NCI-H1048 (cell line): ENCODE measurements at regions not wholly inside any gene's neighbourhood (a gene's known extent, or its start where the extent isn't known, plus 50 kb on each side); places are given as distances from the start of the nearest gene placed in this dataset.
"Not testable (repeated sequence)": the region's sequence is repeated elsewhere in the genome, so short reads cannot be mapped to it uniquely, and the experiment has no call there.

Source experiments
- DNase-seq: peaks from one replicate; lab custom pipeline; 2025; lab: John Stamatoyannopoulos, UW

DNA sequence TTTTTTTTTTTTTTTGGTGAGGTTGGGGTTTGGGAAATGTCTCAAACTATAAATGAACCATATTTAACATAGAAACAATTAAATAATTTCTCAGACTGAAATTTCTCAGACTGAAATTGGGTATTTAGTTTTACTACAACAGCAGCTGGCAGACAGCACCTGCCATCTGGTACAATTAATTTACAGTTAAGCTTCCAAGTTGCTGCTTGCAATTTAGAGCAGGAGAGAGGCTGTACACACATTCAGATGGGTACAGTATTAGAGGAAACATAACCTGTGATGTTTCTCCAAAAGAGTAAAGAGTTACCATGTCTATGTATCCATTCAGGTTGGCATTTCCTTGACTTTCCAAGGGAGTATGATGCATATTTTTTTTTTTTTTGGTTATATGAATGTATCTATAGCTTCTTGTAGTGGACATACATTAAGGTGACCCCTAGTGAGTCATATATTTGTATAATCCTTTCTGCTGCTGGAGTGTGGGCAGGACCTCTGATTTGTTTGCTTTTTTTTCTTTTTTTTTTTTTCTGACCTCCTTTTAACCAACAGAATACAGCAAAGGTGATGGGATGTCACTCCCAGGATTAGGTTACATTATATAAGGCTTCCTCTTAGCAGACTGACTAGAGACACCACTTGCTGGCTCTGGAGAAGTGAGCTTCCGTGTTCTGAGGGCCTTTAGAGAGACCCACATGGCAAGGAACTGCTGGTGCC is 201.7 kb downstream of the PTH2R start:
- no peak for DNase-seq

DNA sequence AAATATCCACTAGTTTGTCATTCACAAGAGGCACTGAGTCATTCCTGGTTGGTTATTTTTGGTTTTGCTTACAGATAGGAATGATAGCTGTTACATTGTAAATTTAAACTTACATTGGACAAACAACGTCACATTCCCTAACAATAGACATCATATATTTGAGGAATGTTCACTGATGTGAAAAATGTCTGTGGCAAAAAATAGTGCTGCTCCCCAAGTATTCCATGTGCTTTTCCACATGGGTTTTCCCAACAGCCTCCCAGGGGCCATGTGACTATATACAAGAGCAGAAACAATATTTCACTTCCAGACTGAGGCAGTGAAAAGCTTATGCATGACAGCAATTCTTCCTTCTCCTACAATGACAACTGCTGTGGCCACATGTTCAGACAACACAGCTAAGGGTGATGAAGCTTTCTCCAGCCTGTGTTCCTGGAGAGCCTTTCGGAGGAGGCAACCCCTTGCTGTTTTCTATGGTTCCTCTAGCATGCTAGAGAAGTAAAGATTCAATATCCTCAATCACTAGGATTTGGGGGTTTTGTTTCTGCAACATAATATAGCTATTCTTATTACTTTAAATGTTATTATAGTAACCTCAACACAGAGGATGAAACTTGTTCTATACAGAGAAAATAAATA is 202.7 kb downstream of the PTH2R start:
- DNase-seq = no peak

DNA sequence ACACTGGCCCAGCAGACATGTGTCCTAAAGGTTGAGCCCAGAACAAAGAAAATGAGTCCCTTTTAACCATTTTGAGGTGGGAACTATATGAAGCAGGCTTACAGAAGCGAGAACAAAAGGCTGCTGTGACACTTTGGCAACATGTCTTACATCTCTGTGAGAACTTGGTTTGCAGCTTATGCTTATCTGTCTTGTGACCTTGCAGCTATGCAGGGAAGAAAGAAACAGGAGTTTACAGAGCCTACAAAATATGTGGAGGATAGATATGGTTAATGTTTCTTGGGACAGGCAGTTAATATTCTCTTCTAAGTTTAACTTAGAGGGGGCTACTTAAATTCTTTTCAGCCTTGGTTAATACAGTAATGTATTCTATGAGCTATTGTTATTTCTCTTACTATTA is 209.1 kb downstream of the PTH2R start:
- not testable (repeated sequence) for DNase-seq

DNA sequence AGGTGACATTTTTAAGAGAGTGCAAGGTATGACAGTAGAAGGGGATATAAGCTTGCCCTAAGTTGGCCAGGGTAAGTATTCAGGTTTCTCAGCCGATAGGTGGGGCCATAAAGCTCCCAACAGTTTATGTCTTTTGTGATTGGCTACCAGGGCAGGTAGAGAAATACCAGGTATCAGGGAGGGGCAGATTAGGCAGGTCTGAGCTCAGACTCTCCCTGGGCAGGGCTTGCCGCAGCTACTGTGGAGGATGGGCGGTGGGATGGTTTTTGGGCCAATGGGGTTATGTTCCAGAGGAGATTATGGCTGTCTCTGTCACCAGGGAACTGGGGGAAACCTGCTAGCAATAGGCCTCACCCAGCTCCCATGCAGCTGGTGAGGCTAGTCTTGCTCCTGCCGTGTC is 211.6 kb downstream of the PTH2R start:
- DNase-seq = no peak

DNA sequence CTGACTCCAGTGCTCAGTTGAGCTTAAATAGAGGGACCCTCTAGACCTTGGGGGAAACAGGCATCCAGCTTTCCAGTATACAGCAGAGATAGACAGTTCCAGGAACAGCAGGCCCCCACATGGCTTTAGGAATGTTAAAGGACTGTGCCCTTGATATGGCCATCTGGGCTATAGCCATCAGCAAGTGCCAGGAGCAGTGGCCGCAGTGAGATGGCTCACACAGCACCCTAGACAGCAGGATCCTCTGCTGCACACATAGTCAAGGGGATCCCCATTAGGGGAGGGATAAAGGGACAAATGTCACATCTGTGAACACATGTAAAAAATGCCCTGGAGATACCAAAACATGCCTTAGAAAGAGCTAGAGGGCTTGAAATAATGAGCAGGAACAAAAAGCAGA is 213.4 kb downstream of the PTH2R start:
- no peak for DNase-seq

DNA sequence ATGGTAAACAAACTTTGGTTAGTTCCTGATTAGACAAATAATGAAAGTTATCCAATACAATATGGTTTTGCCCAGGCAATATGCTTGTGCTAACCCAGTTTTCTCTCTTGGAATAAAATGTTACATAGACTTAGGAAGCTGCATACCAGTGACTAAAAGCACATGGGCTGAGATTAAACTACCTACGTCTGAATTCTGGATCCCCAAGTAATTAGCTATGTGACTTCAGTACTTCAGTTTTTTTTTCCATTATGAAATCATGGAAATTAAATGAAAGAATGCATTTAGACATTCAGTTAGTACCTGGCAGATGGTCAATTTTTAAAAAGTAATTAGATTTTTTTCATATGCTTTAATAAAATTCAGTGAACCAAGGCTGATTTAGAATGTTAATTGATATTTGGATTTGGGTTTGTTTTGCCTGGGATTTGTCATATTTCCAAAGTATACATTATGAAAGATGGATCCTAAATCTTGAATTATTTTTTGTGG is 213.9 kb downstream of the PTH2R start:
- DNase-seq = no peak

DNA sequence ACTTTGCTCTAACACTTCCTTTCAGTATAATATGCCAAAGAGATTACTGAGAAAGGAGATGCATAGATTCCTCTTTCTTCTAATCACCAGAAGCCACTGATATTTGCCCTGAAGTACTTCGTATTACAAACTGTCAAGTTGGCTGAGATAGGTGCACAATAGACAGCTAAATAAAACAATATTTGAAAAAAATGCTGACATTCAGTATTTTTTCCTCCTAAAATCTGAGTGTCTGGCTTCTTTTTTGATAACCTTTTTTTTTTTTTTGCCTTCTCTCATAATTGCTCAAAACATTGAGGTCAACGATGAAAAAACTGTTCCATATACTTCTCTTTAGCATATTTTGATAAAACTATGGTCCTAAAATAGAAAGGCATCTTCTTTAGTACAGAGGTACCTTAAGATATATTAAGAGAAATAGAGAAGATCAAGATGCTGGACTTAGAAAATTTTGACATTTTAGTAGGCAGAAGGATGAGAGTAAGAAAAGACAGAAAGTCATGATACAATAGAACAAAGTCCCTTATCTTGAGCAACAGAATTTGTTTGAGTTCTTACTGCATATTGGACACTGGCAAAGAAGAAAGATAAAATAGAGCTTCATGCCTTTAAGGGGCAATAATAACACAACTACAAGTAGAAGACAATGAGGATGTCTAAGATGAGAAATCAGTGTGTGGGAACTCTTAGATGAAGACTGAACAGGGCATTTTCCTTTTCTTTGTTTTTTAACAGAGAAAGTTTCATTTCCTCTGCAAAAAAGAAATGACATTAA is 220.7 kb downstream of the PTH2R start:
- DNase-seq = no peak

DNA sequence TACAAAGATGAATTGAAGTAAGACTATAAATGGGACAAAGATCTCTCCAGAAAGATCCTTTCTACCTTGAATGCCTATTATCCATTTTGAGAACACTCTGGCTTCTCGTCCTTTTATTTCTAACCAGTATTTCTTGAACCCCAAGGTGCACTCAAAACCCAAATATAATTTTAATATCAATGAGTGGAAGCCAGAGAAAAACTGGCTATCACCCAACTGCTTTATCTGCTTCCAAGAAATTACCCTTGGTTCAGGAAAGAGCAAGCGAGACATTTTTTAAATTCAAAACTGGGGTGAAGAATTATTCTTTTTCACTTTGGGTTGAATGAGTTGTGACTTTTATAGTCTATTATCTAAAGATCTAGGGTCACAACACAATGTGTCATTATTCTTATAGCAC is 221.3 kb downstream of the PTH2R start:
- DNase-seq = no peak

DNA sequence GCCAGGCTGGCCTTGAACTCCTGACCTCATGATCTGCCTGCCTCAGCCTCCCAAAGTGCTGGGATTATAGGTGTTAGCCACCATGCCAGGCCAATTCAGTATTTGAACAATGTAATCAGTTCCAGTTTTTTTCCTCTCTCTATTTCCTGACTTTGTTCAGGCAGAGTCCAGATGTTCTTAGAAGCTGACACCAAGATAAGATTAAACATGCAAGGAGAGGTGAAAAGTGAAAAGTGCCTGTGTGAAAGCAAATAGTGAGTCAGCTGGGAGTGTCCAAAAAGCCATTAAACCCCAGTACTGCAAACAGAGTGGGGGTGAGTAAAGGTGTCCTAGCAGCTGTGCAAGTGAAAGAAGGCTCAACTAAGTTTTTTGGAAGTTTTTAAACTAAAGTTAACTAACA is 231.5 kb downstream of the PTH2R start:
- no peak for DNase-seq

DNA sequence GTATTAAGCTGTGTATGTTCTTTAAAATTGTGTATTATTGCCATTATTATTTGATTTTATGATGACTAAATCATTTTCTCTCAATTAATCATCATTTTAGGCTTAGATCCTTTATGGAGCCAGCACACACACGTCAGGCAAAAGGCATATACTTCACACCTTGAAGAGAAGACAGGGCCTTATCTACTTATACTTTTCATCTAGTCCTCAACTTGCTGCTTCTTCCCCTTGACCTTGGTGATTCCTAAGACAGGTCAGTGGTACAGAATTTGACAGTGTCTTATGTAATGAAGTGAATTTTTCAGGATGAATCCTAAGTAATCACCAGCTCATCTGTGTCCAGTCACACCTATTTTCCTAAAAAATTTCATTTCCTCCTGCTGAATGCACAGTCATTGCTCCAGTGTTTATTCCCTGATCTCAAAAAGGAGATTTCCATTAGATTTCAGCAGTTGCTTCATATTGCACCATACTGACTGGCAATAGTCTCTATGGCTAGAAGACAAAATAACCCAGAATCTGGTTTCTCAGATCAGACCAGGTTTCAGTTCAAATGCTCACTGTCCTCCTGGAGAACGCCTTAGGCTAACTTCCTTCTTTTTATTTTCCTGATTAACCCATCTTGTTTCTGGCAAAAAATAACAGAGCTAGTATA is 235.7 kb downstream of the PTH2R start:
- no peak for DNase-seq

DNA sequence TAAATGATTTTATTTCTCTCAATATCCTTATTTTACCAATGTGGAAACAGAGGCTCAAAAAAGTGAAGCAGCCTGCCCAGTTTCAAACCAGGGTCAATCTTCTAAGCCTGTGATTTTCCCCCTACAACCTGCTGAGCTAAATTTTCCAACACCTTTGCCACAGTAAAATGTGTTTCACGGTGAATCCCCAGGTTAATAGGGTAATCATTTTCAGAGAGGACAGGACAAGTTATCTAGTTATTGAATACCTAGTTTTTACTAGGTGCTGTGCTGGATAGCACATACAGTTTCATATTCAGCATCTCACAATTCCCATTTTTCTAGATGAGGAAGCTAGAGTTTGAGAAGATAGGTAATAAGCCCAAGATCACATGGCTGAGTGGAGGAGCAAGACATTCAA is 236.6 kb downstream of the PTH2R start:
- DNase-seq = no peak

DNA sequence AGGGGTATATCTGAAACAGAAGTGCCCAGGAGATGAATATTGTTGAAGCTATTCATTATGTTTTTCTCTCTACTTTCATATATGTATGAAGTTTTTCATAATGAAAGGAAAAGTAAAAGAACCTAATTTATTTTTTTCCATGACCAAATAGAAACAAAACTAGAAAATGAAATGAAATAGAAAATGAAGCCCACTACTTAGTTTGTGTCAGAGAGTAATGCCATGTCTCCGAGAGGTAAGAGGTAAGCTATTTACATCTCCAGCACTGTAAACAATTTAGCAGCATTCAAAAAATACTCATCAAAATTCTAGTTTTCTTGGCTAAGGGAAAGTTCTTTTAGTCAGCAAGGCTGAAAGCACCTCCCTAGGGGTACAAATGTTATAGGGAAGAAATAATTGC is 238.6 kb downstream of the PTH2R start:
- DNase-seq = no peak

DNA sequence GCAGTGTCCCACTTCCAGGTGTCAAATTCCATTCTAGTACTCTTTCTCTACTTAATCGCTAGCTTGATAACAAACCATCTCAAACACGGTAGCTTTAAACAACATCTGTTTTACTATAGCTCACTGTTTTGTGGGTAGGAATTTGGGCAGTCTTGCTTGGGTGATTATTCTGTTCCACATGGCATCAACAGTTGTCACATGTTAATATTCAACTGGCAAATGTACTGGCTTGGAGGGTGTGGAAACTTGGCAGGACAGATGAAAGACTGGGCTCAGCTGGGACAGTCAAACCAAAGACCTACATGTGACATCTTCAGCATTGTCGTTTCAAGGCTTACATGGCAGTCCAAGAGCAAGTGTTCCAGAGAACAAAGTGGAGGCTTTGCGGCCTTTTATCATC is 241.8 kb downstream of the PTH2R start:
- DNase-seq = no peak

DNA sequence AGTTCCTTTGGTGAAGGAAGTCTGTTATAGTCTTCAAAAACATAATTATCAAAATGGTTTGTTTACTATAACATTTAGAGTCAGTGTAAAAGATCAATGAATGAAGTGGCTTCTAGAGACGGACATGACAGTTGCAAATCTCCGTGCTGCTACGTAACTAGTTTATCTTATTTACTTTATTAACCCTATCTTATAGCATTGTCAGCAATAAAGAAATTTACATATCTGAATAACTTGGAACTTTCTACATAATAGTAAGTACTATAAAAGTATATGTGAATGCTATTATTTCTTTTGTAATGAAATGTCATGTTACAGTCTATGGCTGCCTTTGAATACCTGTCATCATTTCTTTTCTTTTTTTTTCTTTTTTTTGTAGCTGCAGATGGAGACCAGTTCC is 246.8 kb downstream of the PTH2R start:
- DNase-seq = no peak

DNA sequence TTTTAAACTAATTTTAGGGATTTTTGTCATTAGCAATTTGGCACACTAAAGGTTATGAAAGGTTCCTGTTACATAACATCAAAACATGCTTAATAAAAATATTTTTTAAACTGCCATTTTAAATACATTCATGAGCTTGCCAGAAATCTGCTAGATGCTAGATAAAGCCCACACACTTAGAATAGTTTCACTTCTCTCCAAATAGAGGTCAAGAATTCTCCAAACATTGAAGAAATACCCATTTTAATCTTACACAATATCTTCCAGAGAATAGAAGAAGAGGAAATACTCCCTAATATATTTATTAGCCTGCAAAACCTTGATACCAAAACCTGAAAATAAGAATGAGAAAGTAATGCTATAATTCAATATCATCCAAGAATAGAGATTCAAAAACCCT is 247.5 kb downstream of the PTH2R start:
- no peak for DNase-seq

DNA sequence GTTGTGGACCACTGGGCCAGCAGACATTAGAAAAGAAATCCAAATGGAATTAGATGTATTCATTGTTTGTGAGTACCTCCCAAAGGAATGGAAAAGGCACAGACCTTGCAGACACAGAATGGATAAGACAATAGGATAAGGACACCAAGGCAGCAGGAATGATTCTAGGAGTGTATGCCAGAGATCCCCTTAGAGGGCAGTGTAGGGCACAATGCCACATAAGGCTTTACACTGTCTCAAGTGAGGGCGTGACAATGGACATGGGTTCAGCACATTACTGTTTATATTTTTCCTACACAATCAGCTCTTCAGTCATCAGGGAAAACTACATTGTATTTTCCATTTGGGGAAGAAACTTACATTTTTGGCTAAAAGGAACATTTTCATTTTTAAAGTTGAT is 250.9 kb downstream of the PTH2R start:
- no peak for DNase-seq

DNA sequence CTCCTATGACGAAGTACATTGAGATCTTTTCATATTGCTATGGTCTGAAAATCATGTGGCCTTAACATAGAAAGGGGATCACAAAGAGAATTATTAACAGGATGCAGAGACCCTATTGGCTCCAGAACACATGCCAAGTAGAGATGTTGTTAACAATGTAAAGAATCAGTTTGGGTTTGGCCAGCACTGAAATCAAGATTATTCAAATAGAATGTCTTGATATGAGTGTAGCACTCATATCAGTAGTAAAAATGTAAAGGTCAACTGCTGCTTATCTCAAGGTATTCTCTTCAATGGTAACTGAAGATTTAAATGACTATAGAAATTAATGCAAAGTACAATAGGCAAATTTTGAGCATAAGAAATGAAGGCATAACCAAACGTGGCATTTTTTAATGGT is 262.8 kb downstream of the PTH2R start:
- no peak for DNase-seq

DNA sequence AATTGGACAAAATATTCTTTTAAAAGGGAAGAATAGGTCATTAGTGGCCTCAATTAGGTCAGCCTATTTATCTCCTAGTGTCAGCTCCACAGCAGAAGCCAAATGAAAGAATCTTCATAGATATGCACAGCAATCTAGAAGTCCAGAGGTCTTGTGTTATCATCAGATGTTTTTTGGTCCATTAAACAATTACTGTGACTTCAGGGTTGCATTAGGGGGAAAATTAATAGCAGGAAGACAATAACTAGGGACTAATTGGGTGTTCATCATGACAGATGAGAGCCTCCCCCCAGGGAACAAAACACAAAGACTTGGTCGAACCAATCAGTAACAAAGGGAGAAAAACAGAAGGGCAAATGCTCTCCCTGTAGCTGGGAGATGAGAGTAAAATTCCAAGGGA is 264.7 kb downstream of the PTH2R start:
- DNase-seq = no peak

DNA sequence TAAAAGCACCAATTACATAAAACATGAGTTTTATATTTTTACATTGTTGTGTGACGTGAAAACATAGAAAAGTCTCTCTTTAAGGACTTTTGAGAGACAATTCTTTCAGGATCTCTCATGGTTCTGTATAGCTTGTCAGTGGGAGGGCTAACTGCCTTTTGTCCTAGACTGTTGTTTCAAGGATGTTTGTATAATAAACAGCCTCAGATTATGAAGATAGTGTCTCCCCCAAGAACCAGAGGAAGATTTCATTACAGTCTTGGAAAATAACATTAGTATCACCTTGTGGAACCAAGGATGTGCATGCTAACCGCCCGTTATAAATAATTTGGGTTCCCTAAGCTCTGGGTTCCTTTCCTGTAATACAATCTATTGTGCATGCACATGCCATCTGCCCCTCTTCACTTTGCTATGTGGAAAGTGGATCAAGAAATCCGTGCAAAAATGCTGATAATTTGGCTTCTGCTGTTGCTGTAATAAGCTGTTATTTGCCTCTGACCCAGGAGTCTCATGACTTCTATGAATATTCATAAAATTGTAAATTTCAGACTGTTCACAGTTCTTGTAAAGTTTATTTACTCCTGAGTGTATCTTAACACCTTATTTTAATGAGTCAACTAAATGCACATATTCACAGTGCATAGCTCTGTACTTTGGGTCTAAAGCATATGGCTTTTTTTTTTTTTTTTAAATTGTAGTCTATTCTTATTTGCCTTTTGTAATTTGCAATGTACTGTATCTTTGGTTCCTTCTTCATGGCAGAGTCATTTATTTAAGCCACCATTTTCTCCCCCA is 265.5 kb downstream of the PTH2R start:
- no peak for DNase-seq

DNA sequence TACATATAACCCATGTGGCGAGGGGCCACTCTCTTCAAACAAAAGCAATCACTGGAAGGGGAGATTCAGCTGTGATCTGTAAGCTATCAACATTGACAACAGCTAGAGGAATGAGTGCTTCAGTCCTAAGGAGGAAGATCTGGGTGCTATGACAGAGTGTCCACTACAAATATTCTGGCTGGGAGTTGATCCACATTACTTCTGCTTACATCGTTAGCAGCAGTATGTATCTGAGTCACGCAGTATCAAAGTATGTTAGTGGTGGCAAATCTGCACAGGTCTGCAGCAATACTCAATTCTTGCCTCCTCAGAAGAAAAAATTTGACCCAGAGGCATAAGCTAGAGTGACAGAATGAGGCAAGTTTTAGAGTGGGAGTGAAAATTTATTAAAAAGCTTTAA is 267.0 kb downstream of the PTH2R start:
- DNase-seq = no peak

DNA sequence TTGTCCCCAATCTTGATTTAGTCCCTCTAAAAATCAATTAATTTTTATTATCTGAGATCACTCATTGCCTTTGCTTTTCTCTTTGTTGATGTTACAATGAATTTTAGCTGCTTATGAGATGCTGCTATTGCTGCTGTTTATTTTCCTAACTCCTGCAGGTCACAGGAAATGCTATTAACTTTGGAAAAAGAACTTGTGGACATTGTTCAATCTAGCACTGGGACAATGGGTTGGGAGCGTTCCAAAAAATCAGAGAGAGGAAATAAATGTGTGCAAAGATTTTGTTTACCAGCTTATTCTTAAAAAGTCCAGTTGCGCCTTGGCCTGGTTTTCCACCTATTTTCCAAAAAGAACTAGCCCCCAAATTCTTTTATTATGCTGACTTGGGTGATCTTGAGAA is 268.3 kb downstream of the PTH2R start:
- no peak for DNase-seq

DNA sequence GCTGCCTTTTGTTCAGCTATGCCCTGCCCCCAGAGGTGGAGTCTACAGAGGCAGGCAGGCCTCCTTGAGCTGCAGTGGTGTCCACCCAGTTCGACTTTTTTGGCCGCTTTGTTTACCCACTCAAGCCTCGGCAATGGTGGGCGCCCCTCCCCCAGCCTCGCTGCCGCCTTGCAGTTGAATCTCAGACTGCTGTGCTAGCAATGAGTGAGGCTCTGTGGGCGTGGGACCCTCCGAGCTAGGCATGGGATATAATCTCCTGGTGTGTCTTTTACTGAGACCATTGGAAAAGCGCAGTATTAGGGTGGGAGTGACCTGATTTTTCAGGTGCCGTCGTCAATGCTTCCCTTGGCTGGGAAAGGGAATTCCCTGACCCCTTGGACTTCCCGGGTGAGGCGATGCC is 279.3 kb downstream of the PTH2R start:
- DNase-seq = not testable (repeated sequence)
